AG10803 (cell line): ENCODE measurements at regions not wholly inside any gene's neighbourhood (a gene's known extent, or its start where the extent isn't known, plus 50 kb on each side); places are given as distances from the start of the nearest gene placed in this dataset.

ENCODE experiments used
- DNase-seq: peaks from one replicate; pipeline ENCODE4 v3.0.0; 2010; ENCODE audit warnings: low read depth
- H3K4me3 ChIP-seq: 2 replicates; pipeline ENCODE4 v1.5.1; 2011; ENCODE audit warnings: mild to moderate bottlenecking, low read length, control low read depth
- CTCF ChIP-seq: conservative IDR thresholded peaks from 2 replicates; pipeline ENCODE4 v1.5.1; 2011; ENCODE audit warnings: mild to moderate bottlenecking, low read length, control low read depth, inconsistent platforms

GRCh38 chr17:77483128-77483598, 342.4 kb downstream of the SEC14L1 start:
- no peak for TF ChIP-seq CTCF
- H3K4me3 ChIP-seq, result no peak overlapping the region
- DNase-seq, result no peak

GRCh38 chr17:77484111-77484510, 343.3 kb downstream of the SEC14L1 start:
- H3K4me3 ChIP-seq, result no peak overlapping the region
- TF ChIP-seq CTCF, result no peak
- DNase-seq, result no peak

- no peak for DNase-seq
- no peak for TF ChIP-seq CTCF
- H3K4me3 ChIP-seq, result no peak overlapping the region
These were observed 344.5 kb downstream of the SEC14L1 start for GRCh38 chr17:77485089-77485833.

- no peak for DNase-seq
- no peak overlapping the region for H3K4me3 ChIP-seq
- no peak for TF ChIP-seq CTCF
These were observed 346.5 kb downstream of the SEC14L1 start for GRCh38 chr17:77487211-77487629.

GRCh38 chr17:77487677-77488530, 347.1 kb downstream of the SEC14L1 start:
- no peak overlapping the region for H3K4me3 ChIP-seq
- no peak for DNase-seq
- TF ChIP-seq CTCF, result no peak

GRCh38 chr17:77488531-77489238, 347.9 kb downstream of the SEC14L1 start:
- H3K4me3 ChIP-seq, result no peak overlapping the region
- TF ChIP-seq CTCF, result no peak
- DNase-seq, result no peak
